NCI-H510A (cell line): ENCODE measurements at regions not wholly inside any gene's neighbourhood (a gene's known extent, or its start where the extent isn't known, plus 50 kb on each side); places are given as distances from the start of the nearest gene placed in this dataset.

Source experiments
- DNase-seq: peaks from one replicate; lab custom pipeline; 2025; lab: John Stamatoyannopoulos, UW

DNA sequence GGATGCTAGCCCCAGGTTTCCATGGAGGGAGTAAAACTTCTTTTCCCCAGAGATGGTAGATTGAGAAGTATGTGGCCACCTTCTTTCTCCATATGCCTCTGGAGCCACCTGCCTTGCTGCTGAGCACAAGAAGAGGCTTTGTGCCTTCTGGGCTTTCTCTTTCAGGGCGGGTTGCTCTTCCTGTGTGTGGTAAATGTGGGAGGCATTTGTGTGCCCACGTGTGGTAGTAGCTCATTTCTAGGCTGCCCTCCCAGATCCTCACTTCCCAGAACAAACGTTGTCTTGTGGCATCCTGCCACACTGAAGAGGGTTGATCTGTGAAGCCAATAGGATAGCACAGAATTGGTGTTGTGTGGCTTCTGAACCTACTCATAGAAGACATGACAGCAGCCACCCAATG, 342.0 kb upstream of the PODXL start:
- DNase-seq: no peak

DNA sequence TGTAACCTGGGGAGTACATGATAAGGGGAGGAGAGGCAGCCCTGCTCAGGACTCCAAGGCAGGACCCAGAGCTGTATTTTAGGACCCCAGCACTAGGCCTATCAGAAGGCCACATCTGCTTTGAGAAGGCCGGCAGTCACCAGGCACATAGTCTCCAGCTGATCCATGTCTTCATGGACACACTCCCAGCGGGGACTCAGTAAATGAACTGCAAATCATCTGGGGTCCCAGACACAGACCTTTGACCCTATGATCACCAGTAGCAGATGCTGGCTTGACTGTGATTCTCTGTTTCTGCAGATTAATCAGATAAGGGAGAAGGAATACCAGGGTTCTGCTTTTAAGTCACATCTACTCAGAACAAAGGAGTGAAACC, 341.4 kb upstream of the PODXL start:
- no peak for DNase-seq

DNA sequence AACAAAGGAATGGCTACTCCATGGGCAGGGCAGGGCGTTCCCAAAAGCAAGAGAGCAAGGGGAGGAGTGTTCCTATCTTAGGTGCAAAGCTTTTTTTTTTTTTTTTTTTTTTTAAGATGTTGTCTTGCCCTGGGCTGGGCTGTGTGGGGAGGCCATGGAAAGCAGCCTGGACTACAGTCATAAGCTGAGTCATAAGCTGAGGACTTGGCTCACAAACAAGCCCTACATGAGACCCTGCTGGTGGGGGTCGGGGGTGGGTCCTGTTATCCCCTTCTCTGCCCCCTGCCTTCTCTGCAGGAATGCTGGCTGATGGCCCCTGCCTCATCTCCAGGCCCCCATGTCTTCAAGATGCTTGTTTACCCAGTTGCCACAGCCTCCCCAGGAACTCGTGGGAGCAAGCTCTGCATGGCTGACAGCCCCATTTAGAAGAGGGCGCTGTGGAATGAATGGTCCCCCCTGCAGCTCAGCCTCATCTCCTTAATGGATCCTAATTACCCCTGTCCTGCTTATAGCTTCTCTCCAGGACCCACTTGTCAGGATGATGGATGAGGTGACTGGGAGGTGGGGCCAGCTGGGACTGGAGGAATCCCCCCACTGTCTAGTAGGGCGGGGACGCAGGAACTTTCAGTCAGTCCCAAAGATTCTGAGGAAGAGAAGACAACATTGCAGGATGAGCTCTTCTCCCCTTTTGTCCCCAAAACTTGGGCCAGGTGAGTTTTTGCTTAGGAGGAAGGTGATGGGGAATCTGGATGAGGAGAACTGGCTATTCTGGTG, 340.8 kb upstream of the PODXL start:
- DNase-seq: no peak

DNA sequence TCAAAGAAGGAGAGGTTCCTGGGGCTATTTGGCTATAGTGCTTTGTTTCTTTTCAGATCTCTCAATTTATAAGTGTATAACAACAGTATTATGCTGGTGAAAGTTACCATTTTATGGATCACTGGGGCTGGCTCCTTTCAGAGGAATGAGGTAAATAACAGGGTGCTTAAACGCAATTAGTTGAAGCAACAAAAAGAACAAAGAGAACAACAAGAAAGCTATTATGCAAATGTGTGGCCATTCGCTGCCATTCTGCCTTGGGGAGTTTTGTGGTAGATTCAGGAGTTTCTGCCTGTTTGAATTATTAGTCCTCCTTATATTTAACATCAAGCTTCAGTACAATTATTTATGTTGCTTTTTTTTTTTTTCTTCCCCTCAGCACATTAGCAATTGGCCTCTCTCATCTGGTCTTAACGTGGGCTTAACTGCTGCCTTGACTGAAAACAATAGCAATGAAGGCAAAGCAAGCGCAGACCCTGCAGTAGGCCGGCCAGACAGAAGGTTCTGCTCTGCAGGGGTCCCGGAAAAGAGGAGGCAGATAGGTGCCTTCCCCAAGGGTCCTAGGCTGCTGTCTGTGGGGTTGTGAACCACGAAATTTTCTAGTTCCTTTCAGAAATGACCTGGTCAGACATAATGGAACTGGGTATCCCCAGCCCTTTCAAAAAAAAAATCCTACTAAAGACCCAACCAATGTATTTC, 339.9 kb upstream of the PODXL start:
- no peak for DNase-seq

DNA sequence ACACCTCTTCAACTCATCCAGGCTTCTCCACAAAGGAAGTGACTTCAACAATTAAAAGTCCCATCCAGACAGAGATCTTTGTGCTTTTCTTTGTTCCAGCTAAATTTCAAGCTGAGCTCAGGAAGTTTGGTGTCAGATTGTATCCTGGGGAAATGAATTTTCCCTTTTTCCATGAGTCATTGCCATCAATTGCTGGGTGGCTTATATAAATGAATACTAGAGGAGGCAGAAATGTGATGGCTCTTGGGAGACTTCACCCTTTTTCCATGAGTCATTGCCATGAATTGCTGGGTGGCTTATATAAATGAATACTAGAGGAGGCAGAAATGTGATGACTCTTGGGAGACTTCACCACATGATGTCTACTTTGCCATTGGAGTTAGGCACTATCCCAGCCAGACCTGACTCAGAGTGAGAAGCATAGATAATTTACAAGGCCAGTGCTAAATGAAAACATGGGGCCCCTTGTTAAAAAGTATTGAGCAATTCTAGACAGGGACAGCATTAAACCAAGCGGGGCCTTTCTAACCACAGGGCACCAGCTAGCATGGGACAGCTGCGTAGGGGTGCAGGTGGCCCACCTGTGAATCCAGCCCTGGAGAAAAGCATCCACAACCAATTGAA, 339.2 kb upstream of the PODXL start:
- no peak for DNase-seq

DNA sequence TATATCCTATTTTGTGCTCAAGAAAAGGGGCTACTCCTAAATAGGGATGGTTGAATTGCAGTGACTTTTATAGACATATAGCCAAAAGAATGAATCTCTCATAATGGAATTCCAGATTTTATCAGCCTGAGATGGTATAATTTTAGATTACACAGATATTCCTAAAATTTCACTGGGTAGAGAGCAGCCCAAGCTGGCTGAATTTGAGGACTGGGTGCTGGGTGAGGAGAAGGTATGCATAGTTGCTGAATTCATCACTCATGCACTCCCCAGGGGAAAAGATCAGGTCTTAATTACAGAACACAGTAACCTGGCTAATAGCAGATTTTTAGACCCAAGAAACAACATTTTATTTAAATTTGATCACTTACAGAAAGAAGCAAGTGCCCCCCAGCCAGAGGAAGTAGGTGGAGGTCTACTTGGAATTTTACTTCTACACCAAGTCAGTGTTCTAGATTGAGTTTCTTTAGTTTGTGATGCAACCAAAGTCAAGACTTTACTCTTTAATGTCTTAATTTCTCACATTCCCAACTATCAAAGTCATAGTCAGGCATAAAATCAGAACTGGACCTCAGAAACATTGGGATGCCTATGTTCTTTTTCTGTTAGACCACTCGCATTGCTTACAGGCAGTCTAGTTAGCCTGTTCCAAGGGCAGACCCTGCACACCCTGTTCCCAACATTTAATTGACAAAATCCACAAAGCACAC, 337.4 kb upstream of the PODXL start:
- no peak for DNase-seq

DNA sequence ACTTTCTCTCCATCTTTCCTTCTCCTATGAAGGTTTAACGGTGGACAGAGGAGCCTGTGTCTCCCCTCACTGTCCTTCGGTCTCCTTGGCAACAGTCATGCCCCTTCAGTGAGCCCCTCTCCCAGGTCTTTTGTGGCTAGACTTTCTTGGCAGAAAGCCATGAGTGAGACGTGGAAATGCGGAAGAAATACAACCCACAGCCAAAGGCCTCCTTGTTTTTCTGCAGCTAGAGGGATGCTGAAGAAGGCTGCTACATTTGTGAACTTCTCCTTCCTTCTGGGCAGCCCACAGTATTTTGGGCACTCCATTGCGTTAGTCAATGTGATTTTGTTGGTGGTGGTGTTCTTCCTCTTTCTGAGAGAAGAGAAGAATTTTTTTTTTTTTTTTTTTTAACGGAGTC, 333.7 kb upstream of the PODXL start:
- DNase-seq: no peak

DNA sequence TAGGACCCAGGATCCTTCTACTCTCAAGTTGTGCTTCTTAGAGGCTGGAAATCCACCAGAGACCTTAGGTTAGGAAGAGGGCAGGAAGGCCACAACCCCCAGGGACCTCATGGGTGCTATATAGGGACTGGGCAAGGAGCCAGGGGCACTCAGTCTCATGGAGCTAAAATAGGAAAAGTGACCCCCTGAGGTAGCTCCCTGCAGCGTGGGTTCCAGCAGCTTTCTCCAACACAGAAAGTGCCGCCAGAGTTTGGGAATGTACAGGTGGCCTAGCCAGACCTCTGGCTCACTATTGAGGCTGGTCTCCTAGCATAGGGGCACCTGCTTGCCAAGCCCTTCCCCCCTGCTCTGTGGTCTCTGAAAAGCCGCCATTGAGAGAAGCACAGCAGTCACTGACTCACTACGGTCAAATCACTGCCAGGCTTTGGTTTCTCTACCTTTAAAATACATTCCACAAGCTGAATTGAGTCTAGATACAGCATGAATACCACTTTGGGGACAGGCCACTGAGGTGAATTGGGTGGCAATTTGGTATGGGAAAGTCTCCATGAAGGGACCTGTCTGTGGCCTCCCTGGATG, 333.2 kb upstream of the PODXL start:
- DNase-seq: no peak

DNA sequence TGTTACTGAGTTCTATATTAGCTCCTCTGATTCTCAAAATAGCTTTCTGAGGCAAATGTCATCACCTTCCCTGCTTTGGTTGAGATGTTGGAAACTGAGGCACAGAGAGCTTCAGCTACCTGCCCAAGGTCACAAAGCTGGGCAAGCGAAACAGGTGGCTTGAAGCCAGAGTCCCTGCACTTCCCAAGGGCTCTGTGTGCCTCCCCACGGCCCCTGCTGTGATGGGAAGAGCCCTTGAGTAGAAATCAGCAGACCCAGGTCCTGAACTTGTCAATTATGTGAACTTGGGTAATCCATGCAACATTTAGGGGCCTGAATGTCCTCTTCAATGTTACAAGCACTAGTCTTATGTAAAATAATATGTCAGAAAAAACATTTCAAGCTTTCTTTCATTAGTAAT, 327.3 kb upstream of the PODXL start:
- no peak for DNase-seq

DNA sequence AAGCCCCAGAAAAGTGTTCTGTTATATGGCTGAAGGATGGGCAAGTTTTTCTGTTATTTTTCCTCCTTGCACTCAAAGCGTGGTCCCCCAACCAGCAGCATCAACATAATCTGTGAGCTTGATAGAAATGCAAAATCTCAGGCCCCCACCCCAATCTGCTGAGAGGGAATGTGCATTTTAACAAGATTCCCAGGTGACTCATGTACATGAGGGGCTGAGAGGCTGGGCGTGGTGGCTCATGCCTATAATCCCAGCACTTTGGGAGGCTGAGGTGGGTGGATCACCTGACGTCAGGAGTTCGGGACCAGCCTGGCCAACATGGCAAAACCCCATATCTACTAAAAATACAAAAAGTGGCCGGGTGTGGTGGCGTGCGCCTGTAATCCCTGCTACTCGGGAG, 326.8 kb upstream of the PODXL start:
- no peak for DNase-seq

DNA sequence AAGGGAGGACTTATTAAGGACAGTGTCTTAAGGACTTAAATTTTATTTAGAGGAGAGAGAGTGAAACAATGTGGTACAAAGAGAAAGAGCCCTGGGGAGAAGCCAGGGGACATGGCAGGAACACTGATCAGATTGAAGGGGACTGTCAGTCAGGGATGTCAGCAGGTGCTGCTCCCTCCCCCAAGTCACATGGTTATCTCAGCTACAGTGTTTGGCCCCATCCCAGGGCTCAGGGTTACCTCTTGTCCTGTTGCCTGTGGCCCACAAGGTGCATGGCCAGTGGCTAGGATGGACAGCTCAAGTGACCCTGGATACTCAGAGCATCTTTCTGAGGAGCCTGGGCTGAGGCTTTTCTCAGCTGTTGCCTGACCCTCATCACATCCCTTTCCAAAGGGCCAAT, 325.9 kb upstream of the PODXL start:
- DNase-seq: no peak

DNA sequence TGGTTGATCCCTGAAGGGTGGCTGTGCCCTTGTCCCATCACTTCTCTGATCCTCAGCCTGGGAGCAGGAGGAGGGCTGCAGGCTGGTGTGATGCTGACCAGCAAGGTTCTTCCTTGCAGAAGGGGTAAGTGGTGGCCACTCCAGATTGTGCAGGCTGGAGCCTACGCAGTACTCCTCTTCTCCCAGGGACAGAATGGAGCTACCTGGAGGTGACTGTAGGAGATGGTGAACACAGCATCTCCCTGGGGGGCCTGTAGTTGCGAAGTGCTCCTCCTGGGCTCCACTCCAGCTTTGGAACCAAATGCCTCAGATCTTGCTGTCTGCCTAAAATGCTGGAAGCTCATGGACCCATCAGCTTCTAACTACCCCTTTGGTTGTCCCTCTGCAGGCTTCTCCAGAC, 323.6 kb upstream of the PODXL start:
- DNase-seq: no peak

DNA sequence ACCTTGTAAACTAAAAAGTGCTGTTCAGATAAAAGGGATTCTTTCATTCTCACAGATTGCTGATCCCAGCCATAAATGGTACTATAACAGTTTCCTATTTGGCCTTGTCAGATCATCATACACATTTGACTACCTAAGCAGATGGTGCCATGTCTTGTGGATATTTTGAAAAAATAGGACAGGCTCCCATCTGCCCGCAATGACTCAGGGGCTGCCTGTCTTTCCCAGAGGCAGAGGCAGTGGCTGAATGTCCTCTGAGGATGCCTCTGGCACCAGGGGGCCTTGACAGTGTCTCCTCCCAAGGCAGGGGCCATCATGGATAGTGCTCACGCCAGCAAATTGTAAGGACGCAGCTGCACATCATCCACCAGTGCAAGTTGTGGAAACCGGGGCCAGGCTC, 323.0 kb upstream of the PODXL start:
- no peak for DNase-seq

DNA sequence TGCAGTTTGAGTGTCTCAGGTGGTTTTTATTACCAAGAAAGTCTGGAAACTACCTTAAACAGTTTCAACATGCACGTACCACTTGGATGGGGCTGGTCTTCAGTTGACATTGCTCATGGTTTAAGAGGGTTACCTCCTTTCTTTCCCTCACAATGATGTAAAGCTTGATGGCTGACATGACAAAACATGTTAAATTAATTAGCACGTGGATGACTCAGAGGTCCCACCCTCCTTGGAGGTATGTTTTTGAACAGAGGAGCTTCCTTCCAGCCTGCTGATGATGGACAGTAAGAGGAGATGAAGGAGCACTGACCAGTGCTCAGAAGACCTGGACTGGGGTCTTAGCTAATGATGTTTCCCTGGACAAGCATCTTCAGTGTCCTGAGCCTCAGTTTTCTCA, 322.3 kb upstream of the PODXL start:
- DNase-seq: no peak

DNA sequence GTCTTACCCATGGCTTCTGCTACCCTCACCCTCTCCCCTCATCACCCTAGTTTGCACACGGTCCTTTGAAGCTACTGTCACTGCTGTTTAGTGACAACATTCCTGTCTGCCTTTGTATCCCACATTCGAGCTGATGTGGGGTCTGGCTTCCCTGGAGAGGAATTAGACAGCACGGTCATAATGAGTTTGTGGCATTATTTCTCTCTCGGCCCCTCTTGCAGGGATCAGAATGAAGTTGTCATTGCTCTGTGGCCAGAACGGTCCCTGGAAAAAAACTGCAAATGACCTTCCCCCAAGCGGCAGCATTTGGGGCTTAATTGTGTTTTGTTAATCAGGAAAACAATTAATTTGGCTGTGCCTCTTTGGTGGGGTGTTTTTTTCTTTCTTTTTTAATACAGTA, 317.2 kb upstream of the PODXL start:
- DNase-seq: no peak

DNA sequence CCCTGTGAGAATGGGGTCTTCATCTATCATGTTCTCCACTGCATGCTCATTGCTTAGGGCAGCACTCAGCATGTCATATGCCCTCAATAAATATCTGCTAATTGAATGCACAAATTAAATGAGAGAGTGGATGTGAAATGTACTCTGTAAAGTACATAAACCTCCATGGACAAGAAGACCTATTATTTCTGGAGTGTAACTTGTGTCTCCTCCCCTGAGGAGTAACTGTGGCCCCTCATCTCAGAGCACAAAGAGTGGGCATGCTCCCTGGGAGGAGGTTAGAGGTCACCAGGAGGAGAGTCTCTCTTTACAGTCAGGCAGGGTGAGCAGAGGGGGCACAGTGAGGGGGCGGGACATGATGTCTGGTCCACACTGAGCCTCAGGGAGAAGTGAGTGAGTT, 313.6 kb upstream of the PODXL start:
- DNase-seq: no peak

DNA sequence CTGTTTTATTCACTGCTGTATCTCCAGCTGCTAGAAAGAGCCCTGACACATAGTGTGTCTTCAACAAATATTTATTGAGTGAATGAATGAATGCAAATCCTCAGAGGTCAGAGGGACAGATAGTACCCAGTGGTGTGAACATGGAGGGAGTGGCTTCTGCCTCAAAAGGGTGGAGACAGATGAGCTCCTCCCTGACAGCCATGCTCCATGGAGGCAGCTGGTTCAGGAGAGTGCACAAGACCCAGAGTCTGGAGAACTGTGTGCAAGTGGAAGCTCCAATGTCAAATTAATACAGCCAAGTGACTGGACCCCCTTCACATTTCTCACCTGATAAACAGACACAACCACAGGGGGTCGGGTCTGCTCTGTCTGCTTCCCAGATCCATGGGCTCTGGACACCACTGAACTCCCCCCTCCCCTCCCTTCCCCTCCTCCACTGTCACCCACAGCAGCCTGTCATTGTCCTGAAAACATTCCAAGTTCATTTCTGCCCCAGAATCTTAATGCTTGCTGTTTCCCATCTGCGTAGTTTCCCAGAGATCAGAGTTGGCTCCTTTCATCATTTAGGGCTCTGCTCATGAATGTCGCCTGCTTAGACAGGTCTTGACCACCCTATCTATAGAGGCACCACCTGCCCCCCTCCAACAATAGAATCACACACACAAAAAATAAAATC, 312.9 kb upstream of the PODXL start:
- DNase-seq: no peak

DNA sequence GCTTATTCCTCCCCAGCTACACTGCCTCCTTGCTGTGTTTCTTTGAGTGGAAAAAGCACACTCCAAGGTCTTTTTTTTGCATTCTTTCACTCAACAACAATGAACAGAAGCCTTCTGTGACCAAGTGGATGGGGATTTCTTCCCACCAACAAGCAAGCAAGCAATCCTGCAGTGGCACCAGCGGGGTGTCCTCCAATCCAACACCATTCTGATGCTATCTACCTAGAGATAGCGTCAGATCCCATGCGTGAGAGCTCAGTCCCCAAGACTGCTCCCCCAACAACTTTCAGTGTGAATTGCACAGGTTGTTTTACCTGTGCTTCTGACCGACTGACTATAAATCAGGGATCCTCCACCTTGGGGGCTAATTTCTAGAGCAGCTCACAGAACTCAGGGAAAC, 311.0 kb upstream of the PODXL start:
- DNase-seq: no peak

DNA sequence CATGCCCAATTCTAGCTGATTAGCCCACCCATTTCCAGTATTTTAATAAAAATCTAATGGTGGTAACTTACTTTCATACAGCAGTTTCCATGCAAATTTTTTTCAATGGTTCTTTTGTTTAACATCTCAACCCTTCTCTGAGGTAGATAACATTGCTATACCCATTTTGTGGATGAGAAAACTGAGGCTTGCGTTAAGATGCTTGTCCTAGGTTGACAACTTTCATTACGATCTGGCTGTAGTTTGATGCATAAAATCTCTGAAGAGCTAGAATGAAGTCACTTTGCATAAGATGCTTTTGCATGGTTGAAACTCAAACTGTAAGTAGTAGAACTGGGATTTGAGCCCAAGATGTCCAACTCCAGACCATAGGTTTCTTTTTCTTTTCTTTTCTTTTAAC, 309.5 kb upstream of the PODXL start:
- DNase-seq: no peak

DNA sequence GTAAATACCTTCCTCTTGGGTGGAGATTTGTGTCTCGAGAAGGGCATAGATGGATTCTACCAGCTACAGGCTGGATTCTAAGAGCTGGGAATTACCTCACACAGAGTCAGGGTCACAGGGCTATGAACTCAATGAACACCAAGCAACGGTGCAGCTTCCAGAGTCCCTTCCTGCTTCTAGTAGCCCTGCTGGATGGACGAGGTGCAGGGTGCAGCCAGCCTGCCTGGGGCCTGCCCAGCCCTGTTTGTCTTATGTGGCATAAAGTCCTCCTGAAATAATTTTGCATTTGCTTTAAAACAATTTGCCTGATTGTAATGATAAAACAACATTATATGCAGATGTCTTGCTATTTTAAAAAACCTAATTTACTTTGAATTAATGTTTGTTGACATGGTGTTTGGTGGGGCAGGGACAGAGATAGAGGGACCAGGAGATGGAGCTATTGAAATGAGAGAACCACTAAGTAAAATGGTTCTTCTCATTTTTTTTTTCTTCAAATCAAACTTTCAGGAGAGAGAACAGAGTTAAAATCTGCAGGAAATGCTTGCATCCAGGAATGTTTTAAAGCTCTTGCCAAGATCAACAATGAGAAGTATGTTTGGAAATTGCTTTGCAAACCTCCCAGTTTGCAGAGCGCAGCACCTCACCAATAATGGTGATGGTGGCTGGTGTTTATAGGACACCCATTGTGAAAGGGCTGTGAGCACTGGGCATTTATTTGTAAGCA, 305.4 kb upstream of the PODXL start:
- no peak for DNase-seq

DNA sequence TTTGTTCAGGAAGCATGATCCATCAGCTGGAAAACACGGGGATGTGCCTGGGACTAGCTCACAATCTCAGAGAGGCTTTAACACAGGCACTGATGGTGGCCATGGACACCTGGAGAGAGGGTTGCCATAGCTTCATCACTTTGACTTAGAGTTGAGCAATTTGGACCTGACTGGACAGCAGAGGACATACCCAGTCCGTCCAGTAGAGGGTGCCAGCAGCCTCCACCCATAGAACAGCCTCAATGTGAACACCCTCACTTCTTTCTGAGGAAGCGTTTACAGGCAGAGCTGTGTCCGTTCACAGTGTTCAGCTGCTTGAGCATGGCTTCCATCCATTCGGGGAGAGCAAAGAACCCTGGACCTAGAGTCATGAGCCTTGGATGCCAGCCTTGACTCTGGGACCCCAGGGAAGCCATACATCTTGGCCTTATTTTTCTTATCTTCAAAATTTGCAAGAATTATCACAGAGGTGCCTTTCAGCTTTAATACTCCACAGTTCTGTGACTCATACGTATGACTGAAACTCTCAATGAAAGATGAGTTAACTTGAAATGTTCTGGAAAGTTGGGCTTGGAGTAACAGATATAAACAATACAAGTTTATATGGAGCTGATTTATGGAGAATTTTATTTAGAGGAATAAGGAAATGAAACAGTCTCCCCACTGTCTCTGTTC, 302.9 kb upstream of the PODXL start:
- no peak for DNase-seq
